Stomach (tissue), 8 donors: ENCODE measurements at regions not wholly inside any gene's neighbourhood (a gene's known extent, or its start where the extent isn't known, plus 50 kb on each side); places are given as distances from the start of the nearest gene placed in this dataset.

Experiments used
- DNase-seq, 2 donors: peaks; one replicate each; pipeline versions ENCODE4 v3.0.0 to v3.0.0-alpha.2; 2013 to 2019
- H3K27ac ChIP-seq, 5 donors: fragments of 200-600 bp in 4 of 5; sonication (generic) in 4 of 5; one replicate each; pipeline ENCODE4 v1.5.1; 2013 to 2019; ENCODE audit warnings: mild to moderate bottlenecking in 1 of 5, moderate library complexity in 1 of 5
- H3K27me3 ChIP-seq, 3 donors: fragments of 200-600 bp; sonication (generic); one replicate each; pipeline ENCODE4 v1.5.1; 2017 to 2019; ENCODE audit warnings: mixed run types in 1 of 3
- H3K36me3 ChIP-seq, 4 donors: fragments of 200-600 bp; sonication (generic); 1 replicate in 3 of 4; 2 replicates in 1 of 4; pipeline ENCODE4 v1.5.1; 2016 to 2019
- H3K4me1 ChIP-seq, 4 donors: fragments of 200-600 bp; sonication (generic); one replicate each; pipeline ENCODE4 v1.5.1; 2016 to 2019
- H3K4me3 ChIP-seq, 4 donors: fragments of 200-600 bp; sonication (generic) in 3 of 4; one replicate each; pipeline ENCODE4 v1.5.1; 2016 to 2019; ENCODE audit warnings: mild to moderate bottlenecking in 1 of 4
- H3K9me3 ChIP-seq, 4 donors: fragments of 200-600 bp; sonication (generic); one replicate each; pipeline ENCODE4 v1.5.1; 2016 to 2019
- CTCF ChIP-seq, 7 experiments: fragments of 450-650 bp in 4 of 7; fragments of 200-600 bp in 3 of 7; sonication (generic) in 3 of 7; IDR thresholded peaks; one replicate each; pipeline ENCODE4 v1.5.1; 2016 to 2019; ENCODE audit warnings: antibody characterized with exemption in 7 of 7, control low read depth in 2 of 7, mild to moderate bottlenecking in 1 of 7
- EP300 ChIP-seq: sonication (generic); formaldehyde crosslinking; IDR thresholded peaks from one replicate; pipeline ENCODE4 v1.6.1; 2017; ENCODE audit warnings: antibody characterized with exemption
- POLR2A ChIP-seq, 4 donors: fragments of 450-650 bp; IDR thresholded peaks; one replicate each; pipeline ENCODE4 v1.6.1; 2016; ENCODE audit warnings: antibody characterized with exemption in 4 of 4, control low read depth in 2 of 4, mild to moderate bottlenecking in 1 of 4, moderate library complexity in 1 of 4
- POLR2AphosphoS5 ChIP-seq, 3 donors: sonication (generic); formaldehyde crosslinking; IDR thresholded peaks; one replicate each; pipeline ENCODE4 v1.6.1; 2016; ENCODE audit warnings: antibody characterized with exemption in 3 of 3
- WGBS, 5 donors: extraction: QIAGEN DNeasy Blood & Tissue Kit in 3 of 5; methylation state at CpG; one replicate each; pipeline versions ENCODE4 v1.1.5 to v1.1.7; 2013 to 2018; 5-methylcytosine and 5-hydroxymethylcytosine counted together
- intact Hi-C: fragments of 100-400 bp; cut with DNase I; formaldehyde crosslinking; loops from one replicate; pipeline ENCODE4 v1.15.1; 2023; ENCODE audit warnings: low total_unique reads
- donor health status: healthy with polysubstance abuse.
- donor health status: Bipolar disorder and iron deficiency.
- donor health status: healthy.

- no peaks in the 10 kb centered on the region for H3K36me3 ChIP-seq
- WGBS, 5 donors: 24 to 45% (median 34%) methylated on average over 2 of the region's 2 CpGs
- no peak overlapping the region for H3K4me3 ChIP-seq
- H3K4me1 ChIP-seq: no peaks in the 10 kb centered on the region
- intact Hi-C loops: no loop called here
- peaks cover 0 to 5% (median 0%) of the 10 kb centered on the region in 4 donors for H3K9me3 ChIP-seq
- no peak for DNase-seq
- no peaks in the 10 kb centered on the region for H3K27me3 ChIP-seq
- H3K27ac ChIP-seq: no peak overlapping the region
- TF ChIP-seq EP300: no peak
- no peak for TF ChIP-seq POLR2AphosphoS5 (IDR thresholded peaks at IDR 0.05)
- TF ChIP-seq CTCF (IDR thresholded peaks at IDR 0.05): no peak
- TF ChIP-seq POLR2A (IDR thresholded peaks at IDR 0.05): no peak
These were observed 627.6 kb downstream of the MMUT start for GRCh38 chr6:48835421-48835958.

- intact Hi-C loops: no loop called here
- H3K4me1 ChIP-seq: no peaks in the 10 kb centered on the region
These were observed 628.3 kb downstream of the MMUT start for GRCh38 chr6:48834706-48835105.

GRCh38 chr6:48833916-48834315 lies 629.1 kb downstream of the MMUT start:
- intact Hi-C loops: no loop called here
- no peaks in the 10 kb centered on the region for H3K4me1 ChIP-seq

More at GRCh38 chr6:48834706-48835105, 628.3 kb downstream of the MMUT start:
- Histone ChIP-seq H3K36me3 (no peaks in the 10 kb centered on the region), H3K27ac (no peak overlapping the region), H3K27me3 (no peaks in the 10 kb centered on the region), H3K9me3 (no peaks in the 10 kb centered on the region), H3K4me3 (no peak overlapping the region)
- TF ChIP-seq POLR2A (IDR thresholded peaks at IDR 0.05): no peak
- TF ChIP-seq EP300: no peak
- TF ChIP-seq CTCF (IDR thresholded peaks at IDR 0.05): no peak
- no peak for TF ChIP-seq POLR2AphosphoS5 (IDR thresholded peaks at IDR 0.05)
- no peak for DNase-seq

GRCh38 chr6:48826901-48827701 lies 636.0 kb downstream of the MMUT start:
- intact Hi-C loops: no loop called here
- Histone ChIP-seq H3K4me3 (no peak overlapping the region), H3K9me3 (no peaks in the 10 kb centered on the region), H3K36me3 (no peaks in the 10 kb centered on the region), H3K27me3 (no peaks in the 10 kb centered on the region), H3K4me1 (no peaks in the 10 kb centered on the region), H3K27ac (peak overlapping the region in 1 of 5 donors; percentile 53)
- 57 to 68% (median 59%) methylated on average over 6 of the region's 6 CpGs for WGBS, 5 donors
- peak; percentile 32 to 34 for DNase-seq
- no peak for TF ChIP-seq EP300
- TF ChIP-seq POLR2AphosphoS5 (IDR thresholded peaks at IDR 0.05): peak in 1 of 3 donors; percentile 2
- TF ChIP-seq CTCF (IDR thresholded peaks at IDR 0.05): no peak
- no peak for TF ChIP-seq POLR2A (IDR thresholded peaks at IDR 0.05)

More at GRCh38 chr6:48833916-48834315, 629.1 kb downstream of the MMUT start:
- H3K4me3 ChIP-seq: no peak overlapping the region
- H3K27ac ChIP-seq: no peak overlapping the region
- H3K27me3 ChIP-seq: no peaks in the 10 kb centered on the region
- no peaks in the 10 kb centered on the region for H3K9me3 ChIP-seq
- no peak for TF ChIP-seq POLR2AphosphoS5 (IDR thresholded peaks at IDR 0.05)
- no peak for TF ChIP-seq EP300
- TF ChIP-seq POLR2A (IDR thresholded peaks at IDR 0.05): no peak
- no peak for TF ChIP-seq CTCF (IDR thresholded peaks at IDR 0.05)
- DNase-seq: no peak
- H3K36me3 ChIP-seq: no peaks in the 10 kb centered on the region
- WGBS, 5 donors: 94 to 100% (median 94%) methylated on average over 1 of the region's 1 CpG
